ENCODE measurements at regions not wholly inside any gene's neighbourhood (a gene's known extent, or its start where the extent isn't known, plus 50 kb on each side); places are given as distances from the start of the nearest gene placed in this dataset.

GRCh38 chr3:55305696-55306485 is 181.2 kb downstream of the WNT5A start (continued):
- TF ChIP-seq USF1 (CRISPR knock-in tag; IDR thresholded peaks at IDR 0.05): no peak
- TF ChIP-seq ZNF263 (CRISPR knock-in tag; IDR thresholded peaks at IDR 0.05; ENCODE audit: low read depth): no peak

GRCh38 chr3:55300701-55301100 is 186.4 kb downstream of the WNT5A start:
- Mint-ChIP-seq H3K9me3 (no peaks in the 10 kb centered on the region), H3K27ac (no peak overlapping the region), H3K4me1 (no peaks in the 10 kb centered on the region), H3K4me3 (no peak overlapping the region), H3K27me3 (ENCODE audit: low read depth) (no peaks in the 10 kb centered on the region), H3K36me3 (no peaks in the 10 kb centered on the region)
- POLR2A ChIA-PET: no interaction called here
- ATAC-seq: no peak
- DNase-seq (ENCODE audit: low spot score): no peak
- CTCF ChIA-PET: no interaction called here
- TF ChIP-seq MXD4 (CRISPR knock-in tag; IDR thresholded peaks at IDR 0.05; ENCODE audit: borderline replicate concordance): no peak
- no peak for TF ChIP-seq FOXP4 (CRISPR knock-in tag; IDR thresholded peaks at IDR 0.05)
- TF ChIP-seq, protein P1, sequence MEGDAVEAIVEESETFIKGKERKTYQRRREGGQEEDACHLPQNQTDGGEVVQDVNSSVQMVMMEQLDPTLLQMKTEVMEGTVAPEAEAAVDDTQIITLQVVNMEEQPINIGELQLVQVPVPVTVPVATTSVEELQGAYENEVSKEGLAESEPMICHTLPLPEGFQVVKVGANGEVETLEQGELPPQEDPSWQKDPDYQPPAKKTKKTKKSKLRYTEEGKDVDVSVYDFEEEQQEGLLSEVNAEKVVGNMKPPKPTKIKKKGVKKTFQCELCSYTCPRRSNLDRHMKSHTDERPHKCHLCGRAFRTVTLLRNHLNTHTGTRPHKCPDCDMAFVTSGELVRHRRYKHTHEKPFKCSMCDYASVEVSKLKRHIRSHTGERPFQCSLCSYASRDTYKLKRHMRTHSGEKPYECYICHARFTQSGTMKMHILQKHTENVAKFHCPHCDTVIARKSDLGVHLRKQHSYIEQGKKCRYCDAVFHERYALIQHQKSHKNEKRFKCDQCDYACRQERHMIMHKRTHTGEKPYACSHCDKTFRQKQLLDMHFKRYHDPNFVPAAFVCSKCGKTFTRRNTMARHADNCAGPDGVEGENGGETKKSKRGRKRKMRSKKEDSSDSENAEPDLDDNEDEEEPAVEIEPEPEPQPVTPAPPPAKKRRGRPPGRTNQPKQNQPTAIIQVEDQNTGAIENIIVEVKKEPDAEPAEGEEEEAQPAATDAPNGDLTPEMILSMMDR (IDR thresholded peaks at IDR 0.05): no peak
- no peak for TF ChIP-seq ZNF425 (CRISPR knock-in tag; conservative IDR thresholded peaks at IDR 0.05)
- TF ChIP-seq ARID4B (CRISPR knock-in tag; IDR thresholded peaks at IDR 0.05; ENCODE audit: borderline replicate concordance): no peak
- TF ChIP-seq JAZF1 (CRISPR knock-in tag; IDR thresholded peaks at IDR 0.05): no peak
- no peak for TF ChIP-seq ZNF532 (CRISPR knock-in tag; IDR thresholded peaks at IDR 0.05; ENCODE audit: borderline replicate concordance)
- TF ChIP-seq ELF4 (CRISPR knock-in tag; IDR thresholded peaks at IDR 0.05; ENCODE audit: low read depth): no peak
- TF ChIP-seq ATF1 (CRISPR knock-in tag; IDR thresholded peaks at IDR 0.05): no peak
- TF ChIP-seq RELA (CRISPR knock-in tag; IDR thresholded peaks at IDR 0.05; ENCODE audit: borderline replicate concordance): no peak
- TF ChIP-seq ZNF423 (CRISPR knock-in tag; IDR thresholded peaks at IDR 0.05): no peak
- no peak for TF ChIP-seq TP53 (CRISPR knock-in tag; IDR thresholded peaks at IDR 0.05)
- TF ChIP-seq, protein P2, sequence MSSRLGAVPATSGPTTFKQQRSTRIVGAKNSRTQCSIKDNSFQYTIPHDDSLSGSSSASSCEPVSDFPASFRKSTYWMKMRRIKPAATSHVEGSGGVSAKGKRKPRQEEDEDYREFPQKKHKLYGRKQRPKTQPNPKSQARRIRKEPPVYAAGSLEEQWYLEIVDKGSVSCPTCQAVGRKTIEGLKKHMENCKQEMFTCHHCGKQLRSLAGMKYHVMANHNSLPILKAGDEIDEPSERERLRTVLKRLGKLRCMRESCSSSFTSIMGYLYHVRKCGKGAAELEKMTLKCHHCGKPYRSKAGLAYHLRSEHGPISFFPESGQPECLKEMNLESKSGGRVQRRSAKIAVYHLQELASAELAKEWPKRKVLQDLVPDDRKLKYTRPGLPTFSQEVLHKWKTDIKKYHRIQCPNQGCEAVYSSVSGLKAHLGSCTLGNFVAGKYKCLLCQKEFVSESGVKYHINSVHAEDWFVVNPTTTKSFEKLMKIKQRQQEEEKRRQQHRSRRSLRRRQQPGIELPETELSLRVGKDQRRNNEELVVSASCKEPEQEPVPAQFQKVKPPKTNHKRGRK (CRISPR knock-in tag; IDR thresholded peaks at IDR 0.05; ENCODE audit: borderline replicate concordance): no peak
- no peak for TF ChIP-seq GTF2I (CRISPR knock-in tag; conservative IDR thresholded peaks at IDR 0.05)
- TF ChIP-seq ZBTB21 (CRISPR knock-in tag; IDR thresholded peaks at IDR 0.05; ENCODE audit: borderline replicate concordance): no peak
